ENCODE measurements at regions not wholly inside any gene's neighbourhood (a gene's known extent, or its start where the extent isn't known, plus 50 kb on each side); places are given as distances from the start of the nearest gene placed in this dataset.

DNA sequence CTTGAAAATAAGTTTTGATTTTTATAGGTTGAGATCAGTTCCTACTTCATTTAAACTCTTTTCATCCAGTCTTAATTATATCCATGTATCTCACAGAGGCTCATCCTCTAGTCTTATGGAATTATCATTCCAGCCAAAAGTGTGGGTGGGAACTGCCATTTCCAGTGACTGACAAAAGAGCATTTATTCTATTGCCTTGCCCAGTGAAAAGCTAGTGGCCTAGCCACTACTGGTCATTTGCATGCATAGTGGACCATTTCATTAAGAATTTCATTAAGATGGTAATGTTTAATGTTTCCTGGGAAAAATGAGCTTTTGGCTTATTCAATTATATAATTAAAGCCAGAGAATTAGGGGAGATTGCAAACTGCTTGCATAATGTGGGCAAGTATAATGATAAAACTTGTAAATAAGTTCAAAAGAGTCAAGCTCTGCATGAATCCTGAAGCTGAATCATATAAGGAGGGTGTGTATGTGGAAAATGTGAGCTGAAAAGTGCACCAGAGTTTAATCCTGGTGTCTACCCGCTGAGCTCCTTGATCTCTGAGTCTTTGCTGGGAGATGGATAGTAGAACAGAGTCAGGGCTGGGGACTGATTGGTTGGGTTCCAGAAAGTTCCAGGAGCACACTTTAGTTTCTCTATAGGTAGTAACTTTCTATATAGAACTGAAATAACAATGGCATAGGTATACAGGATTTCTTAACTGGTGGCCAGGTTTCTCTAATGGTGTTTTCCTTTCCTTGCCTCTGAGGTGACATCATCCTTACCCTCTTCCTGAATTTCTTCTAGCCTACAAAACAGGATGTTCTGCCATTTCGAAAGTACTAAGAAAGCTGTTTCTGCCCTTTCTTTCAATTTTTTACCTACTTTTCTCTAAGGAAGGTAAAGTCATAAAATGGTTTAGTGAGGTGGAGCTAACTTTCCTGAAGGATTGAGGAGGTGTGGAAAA is 78.5 kb downstream of the KIF4B start:
- no peak overlapping the region for H3K4me3 ChIP-seq (ENCODE audit: low read depth, low read length)
- TF ChIP-seq, protein P1, sequence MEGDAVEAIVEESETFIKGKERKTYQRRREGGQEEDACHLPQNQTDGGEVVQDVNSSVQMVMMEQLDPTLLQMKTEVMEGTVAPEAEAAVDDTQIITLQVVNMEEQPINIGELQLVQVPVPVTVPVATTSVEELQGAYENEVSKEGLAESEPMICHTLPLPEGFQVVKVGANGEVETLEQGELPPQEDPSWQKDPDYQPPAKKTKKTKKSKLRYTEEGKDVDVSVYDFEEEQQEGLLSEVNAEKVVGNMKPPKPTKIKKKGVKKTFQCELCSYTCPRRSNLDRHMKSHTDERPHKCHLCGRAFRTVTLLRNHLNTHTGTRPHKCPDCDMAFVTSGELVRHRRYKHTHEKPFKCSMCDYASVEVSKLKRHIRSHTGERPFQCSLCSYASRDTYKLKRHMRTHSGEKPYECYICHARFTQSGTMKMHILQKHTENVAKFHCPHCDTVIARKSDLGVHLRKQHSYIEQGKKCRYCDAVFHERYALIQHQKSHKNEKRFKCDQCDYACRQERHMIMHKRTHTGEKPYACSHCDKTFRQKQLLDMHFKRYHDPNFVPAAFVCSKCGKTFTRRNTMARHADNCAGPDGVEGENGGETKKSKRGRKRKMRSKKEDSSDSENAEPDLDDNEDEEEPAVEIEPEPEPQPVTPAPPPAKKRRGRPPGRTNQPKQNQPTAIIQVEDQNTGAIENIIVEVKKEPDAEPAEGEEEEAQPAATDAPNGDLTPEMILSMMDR (conservative IDR thresholded peaks at IDR 0.05; ENCODE audit: low read depth, low read length): no peak
- DNase-seq (ENCODE audit: low read depth): no peak

DNA sequence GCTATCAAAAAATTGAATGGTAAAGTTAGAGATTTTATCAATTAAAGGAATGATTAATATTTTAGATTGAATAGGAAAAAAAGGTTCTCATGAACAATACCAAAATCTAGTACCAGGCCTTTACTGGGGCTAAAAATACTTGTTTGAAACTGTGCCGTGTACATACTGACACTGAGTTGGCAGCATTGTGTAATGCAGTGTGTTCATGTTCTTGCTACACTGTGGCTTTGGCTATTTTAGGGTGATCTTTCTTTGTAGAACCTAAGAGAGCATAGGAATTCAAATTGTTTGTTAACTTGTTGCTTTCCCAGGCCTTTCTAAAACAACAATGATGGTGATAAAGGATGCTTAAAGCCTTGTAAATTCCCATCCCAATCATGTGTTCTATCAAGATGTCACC is 80.9 kb downstream of the KIF4B start:
- no peak for DNase-seq (ENCODE audit: low read depth)
- TF ChIP-seq, protein P1 (conservative IDR thresholded peaks at IDR 0.05; ENCODE audit: low read depth, low read length): no peak
- no peak overlapping the region for H3K4me3 ChIP-seq (ENCODE audit: low read depth, low read length)

DNA sequence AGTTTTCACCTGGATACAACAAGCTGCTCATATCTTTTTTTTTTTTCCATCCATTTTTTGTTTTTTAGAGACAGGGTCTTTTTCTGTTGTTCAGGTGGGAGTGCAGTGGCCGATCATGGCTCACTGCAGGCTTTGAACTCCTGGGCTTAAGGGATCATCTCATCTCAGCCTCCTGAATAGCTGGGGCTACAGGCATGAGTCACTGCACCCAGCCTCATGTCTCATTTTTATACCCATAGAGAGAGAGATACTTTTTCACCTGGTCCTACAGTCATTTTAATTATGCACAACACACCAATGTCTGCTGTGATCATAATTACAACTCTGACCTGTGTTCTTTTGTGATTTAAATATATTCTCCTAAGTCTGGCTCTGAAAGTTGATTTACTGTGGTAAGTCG is 84.4 kb downstream of the KIF4B start:
- TF ChIP-seq, protein P1 (conservative IDR thresholded peaks at IDR 0.05; ENCODE audit: low read depth, low read length): no peak

DNA sequence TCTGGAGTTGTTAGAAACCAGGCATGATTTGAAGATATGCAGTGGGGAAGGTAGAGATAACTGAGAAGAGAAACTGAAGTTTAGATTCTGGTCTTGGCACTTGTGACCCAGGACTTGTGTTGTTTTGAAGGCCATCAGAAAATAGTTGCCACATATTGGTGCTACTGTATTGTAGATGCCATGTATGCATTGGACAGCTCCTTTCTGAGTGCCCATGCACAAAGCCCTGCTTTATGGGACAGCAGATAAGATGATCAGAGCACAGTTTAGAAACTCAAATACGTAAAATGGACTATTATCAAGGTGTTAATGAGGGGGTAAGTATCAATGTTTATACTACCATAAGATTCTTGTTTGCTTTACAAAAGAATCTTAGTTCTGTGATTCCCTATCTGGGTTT is 84.9 kb downstream of the KIF4B start:
- DNase-seq (ENCODE audit: low read depth): no peak
- no peak overlapping the region for H3K4me3 ChIP-seq (ENCODE audit: low read depth, low read length)
- TF ChIP-seq, protein P1 (conservative IDR thresholded peaks at IDR 0.05; ENCODE audit: low read depth, low read length): no peak

More for the DNA sequence above, 84.4 kb downstream of the KIF4B start:
- no peak for DNase-seq (ENCODE audit: low read depth)
- H3K4me3 ChIP-seq (ENCODE audit: low read depth, low read length): no peak overlapping the region

DNA sequence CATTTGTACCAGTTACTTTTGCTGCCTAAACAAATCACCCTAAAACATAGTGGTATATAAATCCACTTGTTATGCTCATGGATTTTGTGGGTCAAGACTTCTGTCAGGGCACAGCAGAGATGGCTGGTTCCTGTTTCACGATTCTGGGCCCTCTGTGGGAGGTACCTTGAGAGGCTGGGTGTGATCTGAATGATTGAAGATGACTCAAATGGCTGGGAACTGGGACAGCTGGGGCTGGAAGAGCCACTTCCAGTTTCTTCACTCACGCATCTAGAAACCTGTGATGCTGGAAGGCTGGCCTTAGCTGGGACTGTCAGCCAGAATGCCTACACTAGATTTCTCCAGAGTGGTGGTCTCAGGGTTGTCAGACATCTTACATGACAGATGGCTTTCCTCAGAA is 88.1 kb downstream of the KIF4B start:
- no peak for DNase-seq (ENCODE audit: low read depth)
- TF ChIP-seq, protein P1 (conservative IDR thresholded peaks at IDR 0.05; ENCODE audit: low read depth, low read length): no peak
- H3K4me3 ChIP-seq (ENCODE audit: low read depth, low read length): no peak overlapping the region

DNA sequence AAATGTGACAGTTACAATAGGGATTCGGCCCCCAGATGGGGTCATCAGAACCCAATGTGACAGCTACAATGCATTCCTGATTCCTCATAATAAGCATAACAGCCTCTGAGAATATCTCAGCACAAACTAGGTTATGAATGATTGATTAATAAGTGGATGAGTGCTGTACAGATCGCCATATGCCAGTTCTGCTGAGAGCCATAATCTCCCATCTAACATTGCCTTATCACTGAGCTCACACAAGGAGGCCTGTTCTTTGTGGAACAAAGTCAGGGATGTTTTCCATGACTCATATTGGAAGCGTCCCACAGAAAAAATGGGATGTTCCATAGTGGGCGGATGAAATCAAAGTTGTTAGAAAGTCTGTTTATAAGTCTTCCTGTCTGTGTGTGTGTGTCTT is 89.6 kb downstream of the KIF4B start:
- TF ChIP-seq, protein P1 (conservative IDR thresholded peaks at IDR 0.05; ENCODE audit: low read depth, low read length): no peak
- H3K4me3 ChIP-seq (ENCODE audit: low read depth, low read length): no peak overlapping the region
- DNase-seq (ENCODE audit: low read depth): no peak

DNA sequence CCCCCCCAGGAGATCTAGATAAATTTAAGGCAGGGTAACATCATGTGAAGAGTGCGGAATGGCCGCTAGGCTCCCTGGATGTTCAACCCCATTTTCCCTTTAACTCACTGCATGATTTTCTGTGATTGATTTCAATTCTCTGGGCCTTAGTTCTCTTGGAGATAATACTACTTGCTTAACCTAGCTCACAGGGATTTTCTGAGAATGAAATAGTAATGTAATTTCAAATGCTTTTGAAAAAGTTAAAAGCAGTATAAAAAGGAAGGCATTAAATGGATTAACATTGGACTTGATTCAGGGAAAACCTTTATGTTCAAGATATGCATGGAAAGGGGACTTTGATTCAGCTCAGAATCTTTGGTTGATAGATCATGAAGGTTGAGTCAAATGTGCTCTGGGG is 90.9 kb downstream of the KIF4B start:
- TF ChIP-seq, protein P1 (conservative IDR thresholded peaks at IDR 0.05; ENCODE audit: low read depth, low read length): no peak
- no peak for DNase-seq (ENCODE audit: low read depth)
- no peak overlapping the region for H3K4me3 ChIP-seq (ENCODE audit: low read depth, low read length)
